ENCODE measurements at regions not wholly inside any gene's neighbourhood (a gene's known extent, or its start where the extent isn't known, plus 50 kb on each side); places are given as distances from the start of the nearest gene placed in this dataset.

DNA sequence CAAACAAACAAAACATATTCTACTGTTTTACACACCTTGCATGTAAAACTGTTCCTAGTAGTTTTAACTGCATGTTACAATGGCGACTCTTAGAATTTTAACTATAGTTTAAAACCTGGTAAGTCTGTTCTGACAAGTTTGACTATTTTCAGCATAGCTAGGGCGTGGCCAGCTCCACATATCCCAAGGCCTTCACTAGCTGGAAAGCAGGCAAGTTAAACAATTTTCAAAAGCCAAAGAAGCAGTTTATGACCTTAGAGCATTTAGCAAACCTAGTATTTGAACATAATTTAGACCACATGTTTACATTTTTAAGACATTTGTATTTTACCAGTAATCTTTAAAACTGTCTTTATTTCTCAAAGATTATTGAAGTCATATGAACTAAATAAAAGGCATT is 402.8 kb upstream of the SYT4 start:
- no peak for DNase-seq (ENCODE audit: low spot score)
- no peaks in the 10 kb centered on the region for H3K36me3 Mint-ChIP-seq (ENCODE audit: low read depth)
- no peak overlapping the region for H3K4me3 Mint-ChIP-seq (ENCODE audit: low read depth)
- intact Hi-C loops (cut with micrococcal nuclease): no loop called here
- H3K27me3 Mint-ChIP-seq (ENCODE audit: low read depth): no peaks in the 10 kb centered on the region
- H3K4me1 Mint-ChIP-seq (ENCODE audit: low read depth): no peaks in the 10 kb centered on the region
- peaks cover 18% of the 10 kb centered on the region for H3K9me3 Mint-ChIP-seq
- no peak overlapping the region for H3K27ac Mint-ChIP-seq

DNA sequence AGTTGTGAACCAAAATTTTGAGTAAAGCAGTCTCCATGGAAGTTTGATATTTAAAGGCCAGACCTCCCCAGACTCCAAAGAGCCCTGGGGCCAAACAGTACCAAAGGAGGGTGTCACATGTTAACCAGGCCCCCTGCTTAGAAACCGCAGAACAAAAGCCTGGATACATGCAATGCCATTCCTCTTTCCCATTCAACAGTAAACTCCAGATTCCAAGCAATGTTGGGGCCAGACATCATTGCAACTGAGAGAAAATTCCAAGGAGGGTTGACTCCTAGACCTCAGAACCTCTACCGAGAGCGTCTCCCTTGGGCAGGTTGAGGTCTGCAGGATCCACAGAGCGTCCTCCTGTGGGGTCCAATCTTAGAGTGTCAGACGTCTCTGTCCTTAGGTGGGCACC is 404.4 kb upstream of the SYT4 start:
- Mint-ChIP-seq H3K4me1 (ENCODE audit: low read depth) (no peaks in the 10 kb centered on the region), H3K27me3 (ENCODE audit: low read depth) (no peaks in the 10 kb centered on the region), H3K27ac (no peak overlapping the region), H3K4me3 (ENCODE audit: low read depth) (no peak overlapping the region), H3K9me3 (peaks cover 12% of the 10 kb centered on the region), H3K36me3 (ENCODE audit: low read depth) (no peaks in the 10 kb centered on the region)
- intact Hi-C loops (cut with micrococcal nuclease): no loop called here
- DNase-seq (ENCODE audit: low spot score): no peak

DNA sequence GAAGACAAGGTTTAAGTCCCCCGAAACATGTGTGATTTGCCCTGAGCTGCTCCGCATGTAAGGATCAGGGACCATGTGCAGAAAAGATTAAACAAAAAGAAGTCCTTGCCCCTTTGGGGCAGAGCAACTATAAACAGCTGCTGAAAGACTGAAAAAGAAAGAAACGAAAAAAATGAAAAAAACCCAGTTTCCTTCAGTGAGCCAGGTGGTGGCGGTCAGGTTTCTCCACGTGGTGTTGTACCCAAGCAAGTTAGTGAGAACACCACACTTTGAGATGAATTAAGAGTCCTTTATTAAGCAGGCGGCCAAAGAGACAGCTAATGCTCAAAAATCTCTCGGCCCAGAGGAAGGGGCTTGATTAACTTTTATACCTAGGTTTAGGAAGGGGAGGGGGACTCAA is 404.9 kb upstream of the SYT4 start:
- Mint-ChIP-seq H3K4me3 (ENCODE audit: low read depth) (no peak overlapping the region), H3K27me3 (ENCODE audit: low read depth) (no peaks in the 10 kb centered on the region), H3K9me3 (peaks cover 12% of the 10 kb centered on the region), H3K27ac (no peak overlapping the region), H3K36me3 (ENCODE audit: low read depth) (no peaks in the 10 kb centered on the region), H3K4me1 (ENCODE audit: low read depth) (no peaks in the 10 kb centered on the region)
- intact Hi-C loops (cut with micrococcal nuclease): no loop called here
- DNase-seq (ENCODE audit: low spot score): no peak

DNA sequence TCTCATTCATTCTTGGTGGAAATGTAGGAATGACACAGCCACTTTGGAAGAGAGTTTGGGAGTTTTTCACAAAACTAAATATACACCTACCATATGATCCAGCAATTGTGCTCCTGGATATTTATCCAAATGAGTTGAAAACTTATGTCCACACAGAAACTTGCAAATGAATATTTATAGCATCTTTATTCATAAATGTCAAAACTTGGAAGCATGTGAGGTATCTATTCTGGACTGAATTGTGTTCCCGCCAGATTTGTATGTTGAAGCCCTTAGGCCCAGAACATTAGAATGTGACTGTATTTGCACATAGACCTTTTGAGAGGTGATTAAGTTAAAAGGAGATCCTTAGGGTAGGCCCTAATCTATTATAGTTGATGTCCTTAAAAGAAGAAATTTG is 409.4 kb upstream of the SYT4 start:
- peaks cover 2% of the 10 kb centered on the region for H3K4me1 Mint-ChIP-seq (ENCODE audit: low read depth)

DNA sequence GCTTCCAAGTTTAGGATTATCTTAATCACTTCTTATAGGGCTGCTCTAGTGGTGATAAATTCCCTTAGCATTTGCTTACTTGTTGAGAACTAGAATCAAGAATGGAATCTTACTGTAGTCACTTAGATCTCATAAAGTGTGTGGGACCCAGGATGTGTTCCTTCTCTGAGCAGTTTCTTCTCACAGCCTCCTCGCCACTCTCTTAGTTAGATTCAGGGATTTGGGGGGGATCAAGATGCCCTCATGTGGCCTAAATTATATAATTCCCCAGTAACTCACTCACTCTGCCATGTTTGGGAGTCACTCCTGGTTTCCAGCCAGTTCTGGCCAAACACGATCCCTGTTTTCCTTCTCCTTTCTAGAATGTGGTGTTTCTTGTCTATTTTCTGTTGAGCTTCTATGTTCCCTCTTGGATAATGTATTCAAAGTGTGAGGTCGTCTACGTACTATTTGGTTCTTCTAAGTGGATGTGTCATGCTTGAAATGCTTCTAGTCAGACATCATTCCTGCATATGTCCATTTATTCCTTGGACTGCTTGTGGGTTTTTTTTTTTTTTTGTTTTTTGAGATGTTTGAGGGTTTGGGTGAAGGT is 414.9 kb upstream of the SYT4 start:
- Mint-ChIP-seq H3K36me3 (ENCODE audit: low read depth) (no peaks in the 10 kb centered on the region), H3K4me1 (ENCODE audit: low read depth) (peaks cover 2% of the 10 kb centered on the region), H3K4me3 (ENCODE audit: low read depth) (no peak overlapping the region), H3K27ac (no peak overlapping the region), H3K9me3 (peaks cover 18% of the 10 kb centered on the region), H3K27me3 (ENCODE audit: low read depth) (no peaks in the 10 kb centered on the region)
- DNase-seq (ENCODE audit: low spot score): no peak
- intact Hi-C loops (cut with micrococcal nuclease): no loop called here

More for the DNA sequence above, 409.4 kb upstream of the SYT4 start:
- H3K27ac Mint-ChIP-seq: no peak overlapping the region
- DNase-seq (ENCODE audit: low spot score): no peak
- H3K4me3 Mint-ChIP-seq (ENCODE audit: low read depth): no peak overlapping the region
- no peaks in the 10 kb centered on the region for H3K27me3 Mint-ChIP-seq (ENCODE audit: low read depth)
- H3K36me3 Mint-ChIP-seq (ENCODE audit: low read depth): no peaks in the 10 kb centered on the region
- intact Hi-C loops (cut with micrococcal nuclease): no loop called here
- H3K9me3 Mint-ChIP-seq: peaks cover 9% of the 10 kb centered on the region

DNA sequence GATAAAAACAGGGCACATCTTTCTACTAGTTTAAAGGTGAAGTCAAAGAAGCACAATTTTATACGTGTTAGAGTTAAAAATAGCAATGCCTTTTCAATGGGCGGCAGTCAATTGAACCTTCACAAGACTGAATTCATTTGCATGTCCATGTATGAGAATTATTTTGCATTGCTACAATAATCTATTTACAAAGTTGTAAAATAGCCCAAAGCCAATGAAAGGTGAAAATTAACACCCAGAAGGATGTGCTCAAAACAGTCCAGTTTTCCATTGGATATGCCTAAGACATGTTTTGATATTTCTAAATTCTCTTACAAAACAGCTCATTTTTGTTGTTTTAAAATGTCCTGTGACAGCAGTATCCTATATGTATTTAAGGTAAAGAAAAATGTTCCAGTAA is 425.1 kb upstream of the SYT4 start:
- Mint-ChIP-seq H3K4me3 (ENCODE audit: low read depth) (no peak overlapping the region), H3K27me3 (ENCODE audit: low read depth) (no peaks in the 10 kb centered on the region), H3K4me1 (ENCODE audit: low read depth) (no peaks in the 10 kb centered on the region), H3K36me3 (ENCODE audit: low read depth) (no peaks in the 10 kb centered on the region), H3K9me3 (peaks cover 1% of the 10 kb centered on the region), H3K27ac (no peak overlapping the region)
- intact Hi-C loops (cut with micrococcal nuclease): no loop called here
- no peak for DNase-seq (ENCODE audit: low spot score)

DNA sequence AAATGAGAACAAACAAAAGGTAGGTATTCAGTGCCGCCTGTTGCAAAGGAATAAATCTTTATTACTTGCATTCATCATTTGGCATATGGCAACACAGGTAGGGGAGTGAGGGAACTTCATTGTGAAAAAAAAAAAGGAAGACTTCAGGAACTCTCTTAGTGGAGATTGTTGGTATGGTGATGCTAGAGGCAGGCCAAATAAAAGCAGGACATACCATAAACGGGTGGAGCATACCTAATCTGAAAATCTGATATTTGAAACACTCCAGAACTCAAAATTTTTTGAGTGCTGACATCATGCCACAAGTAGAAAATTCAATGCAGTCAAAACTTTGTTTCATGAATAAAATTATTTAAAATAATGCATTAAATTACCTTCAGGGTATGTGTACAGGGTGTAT is 425.8 kb upstream of the SYT4 start:
- no peak overlapping the region for H3K27ac Mint-ChIP-seq
- no peak for DNase-seq (ENCODE audit: low spot score)
- no peaks in the 10 kb centered on the region for H3K27me3 Mint-ChIP-seq (ENCODE audit: low read depth)
- H3K9me3 Mint-ChIP-seq: peaks cover 8% of the 10 kb centered on the region
- intact Hi-C loops (cut with micrococcal nuclease): no loop called here
- no peaks in the 10 kb centered on the region for H3K36me3 Mint-ChIP-seq (ENCODE audit: low read depth)
- no peak overlapping the region for H3K4me3 Mint-ChIP-seq (ENCODE audit: low read depth)
- no peaks in the 10 kb centered on the region for H3K4me1 Mint-ChIP-seq (ENCODE audit: low read depth)

DNA sequence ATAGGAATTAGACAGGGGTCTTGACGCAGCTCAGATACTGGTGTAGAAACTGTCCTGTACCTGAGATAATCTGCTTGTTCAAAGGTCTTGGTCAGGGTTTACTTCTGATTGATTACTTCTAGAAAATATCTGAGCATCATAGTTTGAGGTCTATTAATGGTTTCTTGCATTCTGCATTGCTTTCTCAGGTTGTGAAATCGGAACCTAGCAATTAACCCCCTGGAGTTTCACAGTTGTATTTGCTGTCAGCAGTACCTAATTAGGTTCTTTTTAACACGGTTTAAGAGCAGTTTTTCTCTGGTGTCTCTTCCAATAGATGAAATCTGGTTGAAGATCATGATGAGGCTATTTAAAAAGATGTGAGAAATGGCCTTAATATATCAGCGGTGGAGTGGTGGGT is 428.6 kb upstream of the SYT4 start:
- H3K27me3 Mint-ChIP-seq (ENCODE audit: low read depth): no peaks in the 10 kb centered on the region

DNA sequence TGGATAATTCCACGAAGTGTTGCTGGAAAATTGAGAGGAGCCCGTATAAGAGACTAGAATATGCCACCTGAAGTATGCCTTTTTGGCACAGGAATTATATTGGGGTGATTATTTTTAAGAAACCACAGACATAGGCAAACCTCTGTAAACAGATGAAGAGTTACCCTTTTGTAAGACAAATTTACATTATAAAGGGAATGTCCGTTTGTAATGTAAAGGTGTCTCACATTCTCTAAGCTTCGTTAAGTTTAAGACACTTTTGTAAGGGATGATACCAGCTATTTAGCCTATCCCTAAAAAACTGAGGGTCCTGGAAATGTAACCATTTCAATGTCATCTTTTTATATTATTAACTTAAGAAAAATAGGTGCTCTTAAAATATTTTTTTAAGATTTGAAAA is 432.8 kb upstream of the SYT4 start:
- no peak for DNase-seq (ENCODE audit: low spot score)
- Mint-ChIP-seq H3K27me3 (ENCODE audit: low read depth) (no peaks in the 10 kb centered on the region), H3K36me3 (ENCODE audit: low read depth) (no peaks in the 10 kb centered on the region), H3K4me1 (ENCODE audit: low read depth) (no peaks in the 10 kb centered on the region), H3K4me3 (ENCODE audit: low read depth) (no peak overlapping the region), H3K9me3 (peaks cover 14% of the 10 kb centered on the region), H3K27ac (no peak overlapping the region)
- intact Hi-C loops (cut with micrococcal nuclease): no loop called here

More for the DNA sequence above, 428.6 kb upstream of the SYT4 start:
- Mint-ChIP-seq H3K27ac (no peak overlapping the region), H3K4me1 (ENCODE audit: low read depth) (no peaks in the 10 kb centered on the region), H3K4me3 (ENCODE audit: low read depth) (no peak overlapping the region), H3K9me3 (peaks cover 10% of the 10 kb centered on the region), H3K36me3 (ENCODE audit: low read depth) (no peaks in the 10 kb centered on the region)
- intact Hi-C loops (cut with micrococcal nuclease): no loop called here
- no peak for DNase-seq (ENCODE audit: low spot score)

DNA sequence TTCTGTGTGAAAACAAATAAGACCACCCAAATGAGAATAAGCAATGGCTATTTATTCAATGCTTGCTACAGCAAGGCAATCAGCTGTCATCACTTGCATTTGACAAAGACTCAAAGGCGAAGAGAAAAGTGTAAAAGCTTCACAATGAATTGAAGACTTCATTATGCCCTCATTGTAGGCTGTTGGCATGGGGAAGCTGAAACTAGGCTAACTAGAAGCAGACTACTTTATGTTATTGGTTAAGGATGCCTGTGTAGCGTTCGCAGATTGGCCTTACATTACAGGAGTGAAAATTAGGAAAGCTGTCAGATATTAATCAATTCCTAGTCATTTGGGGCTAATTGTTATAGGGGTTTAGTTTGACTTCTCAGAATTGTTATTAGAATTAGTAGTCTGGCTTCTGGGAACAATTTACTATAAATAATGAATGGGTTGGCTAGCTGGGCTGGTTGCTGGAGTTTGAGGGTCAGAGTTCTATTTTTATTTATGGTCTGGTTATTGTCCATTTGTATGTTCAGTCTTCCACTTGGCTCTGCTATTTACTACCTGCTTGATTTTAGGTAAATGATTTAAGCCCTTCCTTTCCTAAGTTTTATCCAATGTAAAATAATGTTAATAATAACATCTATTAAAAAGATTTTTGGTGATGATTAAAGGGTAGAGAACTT is 437.2 kb upstream of the SYT4 start:
- H3K27me3 Mint-ChIP-seq (ENCODE audit: low read depth): no peaks in the 10 kb centered on the region
- DNase-seq (ENCODE audit: low spot score): no peak
- peaks cover 4% of the 10 kb centered on the region for H3K9me3 Mint-ChIP-seq
- H3K4me3 Mint-ChIP-seq (ENCODE audit: low read depth): no peak overlapping the region
- H3K27ac Mint-ChIP-seq: no peak overlapping the region
- no peaks in the 10 kb centered on the region for H3K36me3 Mint-ChIP-seq (ENCODE audit: low read depth)
- no peaks in the 10 kb centered on the region for H3K4me1 Mint-ChIP-seq (ENCODE audit: low read depth)
- intact Hi-C loops (cut with micrococcal nuclease): no loop called here

DNA sequence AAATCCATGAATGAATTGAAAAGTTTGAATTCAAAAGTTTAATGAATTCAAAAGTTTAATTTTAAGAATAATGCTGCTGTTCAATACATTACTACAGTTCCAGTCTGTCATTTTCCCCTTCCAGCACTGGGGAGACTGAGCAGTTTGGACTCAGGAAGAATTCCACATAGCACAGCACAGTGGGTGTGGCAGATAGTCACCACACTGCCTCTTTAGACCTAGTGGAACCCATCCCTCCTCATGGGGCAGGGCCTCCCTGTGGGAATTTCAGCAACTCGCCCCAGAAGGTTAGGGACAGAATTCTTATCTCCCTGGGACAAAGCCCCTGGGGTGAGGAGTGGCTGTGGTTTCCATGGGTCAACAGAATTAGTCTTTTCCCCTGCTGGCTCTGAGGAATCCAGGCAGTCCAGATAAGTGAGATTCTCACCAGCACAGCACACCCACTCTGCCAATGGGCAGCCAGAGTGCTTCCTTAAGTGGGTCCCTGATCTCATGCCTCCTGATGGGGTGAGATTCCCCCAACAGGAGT is 442.0 kb upstream of the SYT4 start:
- H3K4me1 Mint-ChIP-seq (ENCODE audit: low read depth): no peaks in the 10 kb centered on the region
- no peaks in the 10 kb centered on the region for H3K36me3 Mint-ChIP-seq (ENCODE audit: low read depth)
- H3K27me3 Mint-ChIP-seq (ENCODE audit: low read depth): no peaks in the 10 kb centered on the region
- intact Hi-C loops (cut with micrococcal nuclease): no loop called here
- no peak overlapping the region for H3K27ac Mint-ChIP-seq
- H3K9me3 Mint-ChIP-seq: peaks cover 27% of the 10 kb centered on the region
- H3K4me3 Mint-ChIP-seq (ENCODE audit: low read depth): no peak overlapping the region
- no peak for DNase-seq (ENCODE audit: low spot score)

DNA sequence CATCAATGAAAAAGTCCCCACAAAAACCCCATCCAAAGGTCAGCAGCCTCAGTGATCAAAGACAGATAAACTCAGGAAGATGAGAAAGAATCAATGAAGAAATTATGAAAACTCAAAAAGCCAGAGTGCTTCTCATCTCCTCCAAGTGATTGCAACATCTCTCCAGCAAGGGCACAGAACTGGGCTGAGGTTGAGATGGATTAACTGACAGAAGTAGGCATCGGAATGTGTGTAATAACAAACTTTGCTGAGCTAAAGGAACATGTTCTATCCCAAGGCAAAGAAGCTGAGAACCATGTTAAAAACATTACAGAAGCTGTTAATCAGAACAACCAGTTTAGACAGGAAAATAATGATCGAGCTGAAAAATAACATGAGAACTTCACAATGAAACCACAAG is 442.8 kb upstream of the SYT4 start:
- H3K4me1 Mint-ChIP-seq (ENCODE audit: low read depth): no peaks in the 10 kb centered on the region
- H3K27me3 Mint-ChIP-seq (ENCODE audit: low read depth): no peaks in the 10 kb centered on the region
- no peaks in the 10 kb centered on the region for H3K36me3 Mint-ChIP-seq (ENCODE audit: low read depth)
- H3K4me3 Mint-ChIP-seq (ENCODE audit: low read depth): no peak overlapping the region
- intact Hi-C loops (cut with micrococcal nuclease): no loop called here
- peaks cover 30% of the 10 kb centered on the region for H3K9me3 Mint-ChIP-seq
- H3K27ac Mint-ChIP-seq: no peak overlapping the region
- no peak for DNase-seq (ENCODE audit: low spot score)

DNA sequence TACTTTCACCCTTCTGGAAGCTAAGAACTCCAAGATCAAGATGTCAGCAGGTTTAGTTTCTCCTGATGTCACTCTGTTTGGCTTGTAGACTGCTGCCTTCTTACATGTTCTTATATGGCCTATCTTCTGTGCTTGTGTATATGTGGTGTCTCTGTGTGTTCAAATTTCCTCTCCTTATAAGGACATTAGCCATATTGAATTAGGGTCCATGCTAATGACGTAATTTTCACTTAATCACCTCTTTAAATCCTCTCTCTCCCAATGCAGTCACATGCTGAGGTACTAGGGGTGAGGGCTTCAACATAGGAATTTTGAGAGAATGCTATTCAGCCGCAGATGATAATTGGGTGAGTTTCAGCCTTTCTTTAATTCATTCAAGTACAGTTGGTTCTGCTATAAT is 458.3 kb upstream of the SYT4 start:
- no peak overlapping the region for H3K27ac Mint-ChIP-seq

More for the DNA sequence above, 458.3 kb upstream of the SYT4 start:
- Mint-ChIP-seq H3K4me3 (ENCODE audit: low read depth) (no peak overlapping the region), H3K36me3 (ENCODE audit: low read depth) (no peaks in the 10 kb centered on the region), H3K4me1 (ENCODE audit: low read depth) (no peaks in the 10 kb centered on the region), H3K9me3 (peaks cover 36% of the 10 kb centered on the region), H3K27me3 (ENCODE audit: low read depth) (no peaks in the 10 kb centered on the region)
- DNase-seq (ENCODE audit: low spot score): no peak
- intact Hi-C loops (cut with micrococcal nuclease): no loop called here
